HEK293 (cell line): ENCODE measurements at regions not wholly inside any gene's neighbourhood (a gene's known extent, or its start where the extent isn't known, plus 50 kb on each side); places are given as distances from the start of the nearest gene placed in this dataset.

Experiments
- CTCF ChIA-PET: fragments of 350-600 bp; formaldehyde crosslinking; extraction: SDS; loops from one replicate; lab custom pipeline; 2021; ENCODE audit warnings: antibody characterized with exemption; lab: Yijun Ruan, JAX
- POLR2A ChIA-PET: fragments of 300-600 bp; formaldehyde crosslinking; extraction: SDS; loops from one replicate; lab custom pipeline; 2020; ENCODE audit warnings: antibody characterized with exemption, inconsistent platforms; lab: Yijun Ruan, JAX
- H3K27ac ChIP-seq: fragments of 200-500 bp; sonication (Bioruptor generic); 2 replicates; pipeline ENCODE4 v1.5.1; 2014; ENCODE audit warnings: low read depth, low read length, control low read depth, inconsistent platforms; ENCODE audit errors: extremely low read depth
- H3K36me3 ChIP-seq, 2 experiments: fragments of 200-500 bp in 1 of 2; sonication (Bioruptor generic) in 1 of 2; 1 replicate in 1 of 2; 2 replicates in 1 of 2; pipeline ENCODE4 v1.5.1; 2014 to 2017; ENCODE audit warnings: inconsistent platforms in 2 of 2, low read length in 2 of 2; ENCODE audit not compliant: control insufficient read depth in 2 of 2, insufficient read depth in 1 of 2
- H3K4me1 ChIP-seq: fragments of 200-500 bp; sonication (Bioruptor generic); 2 replicates; pipeline ENCODE4 v1.5.1; 2014; ENCODE audit warnings: mild to moderate bottlenecking, low read length, inconsistent platforms; ENCODE audit not compliant: control insufficient read depth, insufficient read depth
- H3K4me3 ChIP-seq: 2 replicates; pipeline ENCODE4 v1.5.1; 2011; ENCODE audit warnings: low read depth, mild to moderate bottlenecking, control low read depth, low read length, moderate library complexity
- H3K9me3 ChIP-seq: fragments of 200-500 bp; sonication (Bioruptor generic); 2 replicates; pipeline ENCODE4 v1.5.1; 2014; ENCODE audit warnings: low read depth, low read length, inconsistent platforms; ENCODE audit not compliant: control insufficient read depth, insufficient read depth
- BCL11B ChIP-seq: fragments of 450-650 bp; formaldehyde crosslinking; IDR thresholded peaks from 2 replicates; pipeline ENCODE4 v1.5.1; 2016; ENCODE audit warnings: low read depth, missing biosample characterization, missing genetic modification characterization
- MEIS1 ChIP-seq: sonication (generic); formaldehyde crosslinking; IDR thresholded peaks from 2 replicates; pipeline ENCODE4 v1.8.1; 2022; ENCODE audit warnings: missing genetic modification reagents, mild to moderate bottlenecking, borderline replicate concordance
- REPIN1 ChIP-seq: fragments of 450-650 bp; formaldehyde crosslinking; IDR thresholded peaks from 2 replicates; pipeline ENCODE4 v1.5.1; 2017; ENCODE audit warnings: missing biosample characterization, missing genetic modification characterization, low read depth
- ZBTB20 ChIP-seq: fragments of 450-650 bp; formaldehyde crosslinking; IDR thresholded peaks from 2 replicates; pipeline ENCODE4 v1.5.1; 2016; ENCODE audit warnings: missing biosample characterization, missing genetic modification characterization
- ZFHX2 ChIP-seq: fragments of 450-650 bp; formaldehyde crosslinking; conservative IDR thresholded peaks from 2 replicates; pipeline ENCODE4 v1.5.1; 2016; ENCODE audit warnings: missing biosample characterization, missing genetic modification characterization
- ZNF133 ChIP-seq: fragments of 450-650 bp; formaldehyde crosslinking; IDR thresholded peaks from 2 replicates; pipeline ENCODE4 v1.5.1; 2016; ENCODE audit warnings: missing biosample characterization, missing genetic modification characterization
- ZNF324 ChIP-seq: fragments of 450-650 bp; formaldehyde crosslinking; IDR thresholded peaks from 2 replicates; pipeline ENCODE4 v1.5.1; 2016; ENCODE audit warnings: missing biosample characterization, missing genetic modification characterization
- ZNF416 ChIP-seq: fragments of 450-650 bp; formaldehyde crosslinking; IDR thresholded peaks from 2 replicates; pipeline ENCODE4 v1.5.1; 2016; ENCODE audit warnings: missing biosample characterization, missing genetic modification characterization
- ZNF830 ChIP-seq: fragments of 450-650 bp; IDR thresholded peaks from 2 replicates; pipeline ENCODE4 v1.5.0; 2018; ENCODE audit warnings: missing biosample characterization, missing genetic modification characterization, low read depth, mild to moderate bottlenecking, moderate library complexity
- TF ChIP-seq, protein P1 (sequence below): fragments of 450-650 bp; formaldehyde crosslinking; IDR thresholded peaks from 2 replicates; pipeline ENCODE4 v1.5.1; 2017; ENCODE audit warnings: missing biosample characterization, missing genetic modification characterization
- TF ChIP-seq, protein P2 (sequence below): fragments of 450-650 bp; formaldehyde crosslinking; IDR thresholded peaks from 2 replicates; pipeline ENCODE4 v1.5.1; 2016; ENCODE audit warnings: missing biosample characterization, missing genetic modification characterization
- TF ChIP-seq, protein P3 (sequence below): fragments of 450-650 bp; formaldehyde crosslinking; IDR thresholded peaks from 2 replicates; pipeline ENCODE4 v1.5.1; 2016; ENCODE audit warnings: missing biosample characterization, missing genetic modification characterization
- TF ChIP-seq, protein P4 (sequence below): fragments of 450-650 bp; formaldehyde crosslinking; conservative IDR thresholded peaks from 2 replicates; pipeline ENCODE4 v1.5.1; 2016; ENCODE audit warnings: low read depth, missing biosample characterization, missing genetic modification characterization

DNA sequence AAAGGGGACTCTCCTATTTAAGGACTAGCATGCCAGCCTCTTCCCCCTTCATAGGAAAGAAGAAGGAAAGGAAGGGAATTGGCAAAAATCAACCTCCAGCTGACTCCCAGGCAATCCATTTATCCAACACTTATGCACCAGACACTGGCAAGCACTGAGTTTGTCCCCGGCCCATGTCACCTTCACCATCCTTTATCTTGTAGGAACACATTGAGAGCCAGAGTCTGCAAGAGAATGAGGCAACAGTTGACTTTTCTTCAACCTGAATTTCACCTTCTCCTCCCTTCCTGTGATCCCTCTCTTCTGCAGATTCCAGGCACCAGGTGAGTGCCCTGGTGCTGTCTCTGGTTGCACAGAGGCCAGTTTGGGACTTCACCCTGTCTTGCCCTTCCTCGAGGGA, 264.3 kb upstream of the ECI2 start:
- Histone ChIP-seq H3K4me3 (no peak overlapping the region), H3K9me3 (no peaks in the 10 kb centered on the region), H3K4me1 (no peaks in the 10 kb centered on the region), H3K36me3 (no peaks in the 10 kb centered on the region), H3K27ac (no peak overlapping the region)
- ChIA-PET CTCF (interaction anchor here (0.7 kb wide), 1 partner anchor 96 kb away, joined by 3 read pairs; no protein-coding TSS in a partner anchor), POLR2A (no interaction called here)
- TF ChIP-seq, protein P1, sequence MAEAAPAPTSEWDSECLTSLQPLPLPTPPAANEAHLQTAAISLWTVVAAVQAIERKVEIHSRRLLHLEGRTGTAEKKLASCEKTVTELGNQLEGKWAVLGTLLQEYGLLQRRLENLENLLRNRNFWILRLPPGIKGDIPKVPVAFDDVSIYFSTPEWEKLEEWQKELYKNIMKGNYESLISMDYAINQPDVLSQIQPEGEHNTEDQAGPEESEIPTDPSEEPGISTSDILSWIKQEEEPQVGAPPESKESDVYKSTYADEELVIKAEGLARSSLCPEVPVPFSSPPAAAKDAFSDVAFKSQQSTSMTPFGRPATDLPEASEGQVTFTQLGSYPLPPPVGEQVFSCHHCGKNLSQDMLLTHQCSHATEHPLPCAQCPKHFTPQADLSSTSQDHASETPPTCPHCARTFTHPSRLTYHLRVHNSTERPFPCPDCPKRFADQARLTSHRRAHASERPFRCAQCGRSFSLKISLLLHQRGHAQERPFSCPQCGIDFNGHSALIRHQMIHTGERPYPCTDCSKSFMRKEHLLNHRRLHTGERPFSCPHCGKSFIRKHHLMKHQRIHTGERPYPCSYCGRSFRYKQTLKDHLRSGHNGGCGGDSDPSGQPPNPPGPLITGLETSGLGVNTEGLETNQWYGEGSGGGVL (tag by site-specific recombination) = no peak
- TF ChIP-seq ZNF416 (tag by site-specific recombination) (no peak), ZFHX2 (tag by site-specific recombination) (no peak)
- TF ChIP-seq, protein P2, sequence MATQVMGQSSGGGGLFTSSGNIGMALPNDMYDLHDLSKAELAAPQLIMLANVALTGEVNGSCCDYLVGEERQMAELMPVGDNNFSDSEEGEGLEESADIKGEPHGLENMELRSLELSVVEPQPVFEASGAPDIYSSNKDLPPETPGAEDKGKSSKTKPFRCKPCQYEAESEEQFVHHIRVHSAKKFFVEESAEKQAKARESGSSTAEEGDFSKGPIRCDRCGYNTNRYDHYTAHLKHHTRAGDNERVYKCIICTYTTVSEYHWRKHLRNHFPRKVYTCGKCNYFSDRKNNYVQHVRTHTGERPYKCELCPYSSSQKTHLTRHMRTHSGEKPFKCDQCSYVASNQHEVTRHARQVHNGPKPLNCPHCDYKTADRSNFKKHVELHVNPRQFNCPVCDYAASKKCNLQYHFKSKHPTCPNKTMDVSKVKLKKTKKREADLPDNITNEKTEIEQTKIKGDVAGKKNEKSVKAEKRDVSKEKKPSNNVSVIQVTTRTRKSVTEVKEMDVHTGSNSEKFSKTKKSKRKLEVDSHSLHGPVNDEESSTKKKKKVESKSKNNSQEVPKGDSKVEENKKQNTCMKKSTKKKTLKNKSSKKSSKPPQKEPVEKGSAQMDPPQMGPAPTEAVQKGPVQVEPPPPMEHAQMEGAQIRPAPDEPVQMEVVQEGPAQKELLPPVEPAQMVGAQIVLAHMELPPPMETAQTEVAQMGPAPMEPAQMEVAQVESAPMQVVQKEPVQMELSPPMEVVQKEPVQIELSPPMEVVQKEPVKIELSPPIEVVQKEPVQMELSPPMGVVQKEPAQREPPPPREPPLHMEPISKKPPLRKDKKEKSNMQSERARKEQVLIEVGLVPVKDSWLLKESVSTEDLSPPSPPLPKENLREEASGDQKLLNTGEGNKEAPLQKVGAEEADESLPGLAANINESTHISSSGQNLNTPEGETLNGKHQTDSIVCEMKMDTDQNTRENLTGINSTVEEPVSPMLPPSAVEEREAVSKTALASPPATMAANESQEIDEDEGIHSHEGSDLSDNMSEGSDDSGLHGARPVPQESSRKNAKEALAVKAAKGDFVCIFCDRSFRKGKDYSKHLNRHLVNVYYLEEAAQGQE (tag by site-specific recombination) = no peak

DNA sequence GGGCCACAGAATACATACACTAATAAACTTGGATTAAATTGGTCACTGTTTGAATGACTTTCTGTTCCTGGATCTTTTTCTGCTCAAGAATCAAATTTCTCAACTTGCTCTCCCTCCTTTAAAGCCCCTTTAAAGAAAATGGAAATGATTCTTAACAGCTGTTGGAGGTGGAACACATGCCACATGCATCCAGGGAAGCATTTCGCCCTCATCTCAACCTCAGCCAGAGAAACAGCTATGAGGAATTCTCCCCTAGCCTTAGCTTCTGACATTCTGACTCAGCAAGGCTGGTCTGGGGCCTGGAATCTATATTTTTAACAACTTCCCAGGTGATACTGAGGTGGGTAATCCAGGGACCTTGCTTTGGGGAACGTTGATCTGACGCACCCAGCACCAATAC, 263.4 kb upstream of the ECI2 start:
- CTCF ChIA-PET = interaction anchor here (1.2 kb wide), 1 partner anchor 18 kb away, joined by 3 read pairs; no protein-coding TSS in a partner anchor
- TF ChIP-seq, protein P3, sequence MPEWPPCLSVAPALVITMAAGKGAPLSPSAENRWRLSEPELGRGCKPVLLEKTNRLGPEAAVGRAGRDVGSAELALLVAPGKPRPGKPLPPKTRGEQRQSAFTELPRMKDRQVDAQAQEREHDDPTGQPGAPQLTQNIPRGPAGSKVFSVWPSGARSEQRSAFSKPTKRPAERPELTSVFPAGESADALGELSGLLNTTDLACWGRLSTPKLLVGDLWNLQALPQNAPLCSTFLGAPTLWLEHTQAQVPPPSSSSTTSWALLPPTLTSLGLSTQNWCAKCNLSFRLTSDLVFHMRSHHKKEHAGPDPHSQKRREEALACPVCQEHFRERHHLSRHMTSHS = no peak
- TF ChIP-seq REPIN1 (tag by site-specific recombination) (no peak), MEIS1 (CRISPR knock-in tag) (no peak), ZBTB20 (tag by site-specific recombination) (no peak), BCL11B (tag by site-specific recombination) (no peak), ZNF324 (no peak), ZNF830 (tag by site-specific recombination) (no peak), ZNF133 (tag by site-specific recombination) (no peak)
- TF ChIP-seq, protein P4, sequence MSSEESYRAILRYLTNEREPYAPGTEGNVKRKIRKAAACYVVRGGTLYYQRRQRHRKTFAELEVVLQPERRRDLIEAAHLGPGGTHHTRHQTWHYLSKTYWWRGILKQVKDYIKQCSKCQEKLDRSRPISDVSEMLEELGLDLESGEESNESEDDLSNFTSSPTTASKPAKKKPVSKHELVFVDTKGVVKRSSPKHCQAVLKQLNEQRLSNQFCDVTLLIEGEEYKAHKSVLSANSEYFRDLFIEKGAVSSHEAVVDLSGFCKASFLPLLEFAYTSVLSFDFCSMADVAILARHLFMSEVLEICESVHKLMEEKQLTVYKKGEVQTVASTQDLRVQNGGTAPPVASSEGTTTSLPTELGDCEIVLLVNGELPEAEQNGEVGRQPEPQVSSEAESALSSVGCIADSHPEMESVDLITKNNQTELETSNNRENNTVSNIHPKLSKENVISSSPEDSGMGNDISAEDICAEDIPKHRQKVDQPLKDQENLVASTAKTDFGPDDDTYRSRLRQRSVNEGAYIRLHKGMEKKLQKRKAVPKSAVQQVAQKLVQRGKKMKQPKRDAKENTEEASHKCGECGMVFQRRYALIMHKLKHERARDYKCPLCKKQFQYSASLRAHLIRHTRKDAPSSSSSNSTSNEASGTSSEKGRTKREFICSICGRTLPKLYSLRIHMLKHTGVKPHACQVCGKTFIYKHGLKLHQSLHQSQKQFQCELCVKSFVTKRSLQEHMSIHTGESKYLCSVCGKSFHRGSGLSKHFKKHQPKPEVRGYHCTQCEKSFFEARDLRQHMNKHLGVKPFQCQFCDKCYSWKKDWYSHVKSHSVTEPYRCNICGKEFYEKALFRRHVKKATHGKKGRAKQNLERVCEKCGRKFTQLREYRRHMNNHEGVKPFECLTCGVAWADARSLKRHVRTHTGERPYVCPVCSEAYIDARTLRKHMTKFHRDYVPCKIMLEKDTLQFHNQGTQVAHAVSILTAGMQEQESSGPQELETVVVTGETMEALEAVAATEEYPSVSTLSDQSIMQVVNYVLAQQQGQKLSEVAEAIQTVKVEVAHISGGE (tag by site-specific recombination) = no peak
- TF ChIP-seq, all 188 proteins: peak for 0
- no peaks in the 10 kb centered on the region for H3K36me3 ChIP-seq
- H3K4me3 ChIP-seq = no peak overlapping the region
- H3K4me1 ChIP-seq = no peaks in the 10 kb centered on the region
- H3K9me3 ChIP-seq = no peaks in the 10 kb centered on the region
- POLR2A ChIA-PET = no interaction called here
- no peak overlapping the region for H3K27ac ChIP-seq
